Upper lobe of right lung (tissue), 1 donor: ENCODE measurements at regions not wholly inside any gene's neighbourhood (a gene's known extent, or its start where the extent isn't known, plus 50 kb on each side); places are given as distances from the start of the nearest gene placed in this dataset.

Source experiments
- ATAC-seq: fragments of 200-7000 bp; cut with Tn5 transposase; one replicate; pipeline ENCODE4 v1.9.1; 2020; ENCODE audit warnings: mild to moderate bottlenecking, moderate library complexity
- DNase-seq: peaks from one replicate; pipeline ENCODE4 v3.0.0-alpha.2; 2020
- H3K27ac ChIP-seq: fragments of 200-600 bp; one replicate; pipeline ENCODE4 v1.8.0; 2022
- H3K27me3 ChIP-seq: fragments of 200-600 bp; one replicate; pipeline ENCODE4 v1.8.0; 2022; ENCODE audit warnings: mild to moderate bottlenecking
- H3K36me3 ChIP-seq: fragments of 200-600 bp; one replicate; pipeline ENCODE4 v1.8.0; 2022
- H3K4me1 ChIP-seq: fragments of 200-600 bp; one replicate; pipeline ENCODE4 v1.8.0; 2022
- H3K4me3 ChIP-seq: fragments of 200-600 bp; one replicate; pipeline ENCODE4 v1.8.0; 2022; ENCODE audit warnings: mild to moderate bottlenecking
- H3K9me3 ChIP-seq: fragments of 200-600 bp; one replicate; pipeline ENCODE4 v1.8.0; 2022
- intact Hi-C: fragments of 100-400 bp; cut with DNase I; formaldehyde crosslinking; loops from one replicate; pipeline ENCODE4 v1.11.0; 2022
- TF ChIP-seq, protein P1 (sequence below): fragments of 200-600 bp; IDR thresholded peaks from one replicate; pipeline ENCODE4 v1.8.0; 2022; ENCODE audit warnings: antibody characterized with exemption
- donor health status: DM: no; HTN: yes; CAD: no; lungs with severe emphysema.

GRCh38 chr13:40292108-40292507 lies 374.3 kb downstream of the FOXO1 start:
- DNase-seq (no peak), ATAC-seq (no peak)
- no peaks in the 10 kb centered on the region for H3K27me3 ChIP-seq
- H3K36me3 ChIP-seq, result no peaks in the 10 kb centered on the region
- H3K9me3 ChIP-seq, result no peaks in the 10 kb centered on the region
- no peak overlapping the region for H3K27ac ChIP-seq
- intact Hi-C loops, result no loop called here
- H3K4me3 ChIP-seq, result no peak overlapping the region
- no peaks in the 10 kb centered on the region for H3K4me1 ChIP-seq
- TF ChIP-seq, protein P1, sequence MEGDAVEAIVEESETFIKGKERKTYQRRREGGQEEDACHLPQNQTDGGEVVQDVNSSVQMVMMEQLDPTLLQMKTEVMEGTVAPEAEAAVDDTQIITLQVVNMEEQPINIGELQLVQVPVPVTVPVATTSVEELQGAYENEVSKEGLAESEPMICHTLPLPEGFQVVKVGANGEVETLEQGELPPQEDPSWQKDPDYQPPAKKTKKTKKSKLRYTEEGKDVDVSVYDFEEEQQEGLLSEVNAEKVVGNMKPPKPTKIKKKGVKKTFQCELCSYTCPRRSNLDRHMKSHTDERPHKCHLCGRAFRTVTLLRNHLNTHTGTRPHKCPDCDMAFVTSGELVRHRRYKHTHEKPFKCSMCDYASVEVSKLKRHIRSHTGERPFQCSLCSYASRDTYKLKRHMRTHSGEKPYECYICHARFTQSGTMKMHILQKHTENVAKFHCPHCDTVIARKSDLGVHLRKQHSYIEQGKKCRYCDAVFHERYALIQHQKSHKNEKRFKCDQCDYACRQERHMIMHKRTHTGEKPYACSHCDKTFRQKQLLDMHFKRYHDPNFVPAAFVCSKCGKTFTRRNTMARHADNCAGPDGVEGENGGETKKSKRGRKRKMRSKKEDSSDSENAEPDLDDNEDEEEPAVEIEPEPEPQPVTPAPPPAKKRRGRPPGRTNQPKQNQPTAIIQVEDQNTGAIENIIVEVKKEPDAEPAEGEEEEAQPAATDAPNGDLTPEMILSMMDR, result no peak

- Histone ChIP-seq H3K9me3 (no peaks in the 10 kb centered on the region), H3K27me3 (no peaks in the 10 kb centered on the region), H3K4me3 (no peak overlapping the region), H3K36me3 (no peaks in the 10 kb centered on the region), H3K27ac (no peak overlapping the region), H3K4me1 (no peaks in the 10 kb centered on the region)
- no peak for ATAC-seq
- TF ChIP-seq, protein P1, result no peak
- DNase-seq, result no peak
- intact Hi-C loops, result no loop called here
Observed at GRCh38 chr13:40292536-40292935, 373.9 kb downstream of the FOXO1 start.

- intact Hi-C loops, result no loop called here
- no peak overlapping the region for H3K4me3 ChIP-seq
- H3K4me1 ChIP-seq, result no peaks in the 10 kb centered on the region
- ATAC-seq (no peak), DNase-seq (no peak)
- no peaks in the 10 kb centered on the region for H3K36me3 ChIP-seq
- H3K9me3 ChIP-seq, result no peaks in the 10 kb centered on the region
- H3K27ac ChIP-seq, result no peak overlapping the region
- TF ChIP-seq, protein P1, result no peak
- no peaks in the 10 kb centered on the region for H3K27me3 ChIP-seq
Observed at GRCh38 chr13:40302351-40302750, 364.1 kb downstream of the FOXO1 start.

DNA sequence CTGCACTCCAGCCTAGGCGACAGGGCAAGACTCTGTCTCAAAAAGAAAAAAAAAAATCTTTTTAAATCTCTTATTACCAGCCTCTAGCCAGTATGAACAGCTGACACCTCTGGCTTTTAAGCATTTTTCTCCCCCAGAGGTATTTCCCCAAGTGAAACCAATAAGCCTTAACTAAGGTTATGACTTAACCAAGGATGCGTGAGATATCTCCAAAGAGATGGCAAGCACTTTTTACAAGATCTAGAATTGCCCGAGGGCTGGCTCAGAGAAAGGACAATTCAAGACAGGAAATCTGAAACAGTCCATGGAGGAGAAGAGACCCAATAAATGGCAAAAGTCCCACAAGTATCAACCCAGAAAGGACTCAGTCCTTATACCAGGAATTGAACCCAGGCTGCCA lies 362.1 kb downstream of the FOXO1 start:
- ATAC-seq, result no peak

GRCh38 chr13:40306817-40307216 lies 359.6 kb downstream of the FOXO1 start:
- TF ChIP-seq, protein P1, result no peak
- no peak overlapping the region for H3K4me3 ChIP-seq
- H3K27ac ChIP-seq, result no peak overlapping the region
- no peaks in the 10 kb centered on the region for H3K27me3 ChIP-seq
- DNase-seq (no peak), ATAC-seq (no peak)
- intact Hi-C loops, result no loop called here
- H3K4me1 ChIP-seq, result no peaks in the 10 kb centered on the region
- no peaks in the 10 kb centered on the region for H3K9me3 ChIP-seq
- H3K36me3 ChIP-seq, result no peaks in the 10 kb centered on the region

More for the DNA sequence above, 362.1 kb downstream of the FOXO1 start:
- Histone ChIP-seq H3K4me1 (no peaks in the 10 kb centered on the region), H3K36me3 (no peaks in the 10 kb centered on the region), H3K4me3 (no peak overlapping the region), H3K27ac (no peak overlapping the region), H3K9me3 (no peaks in the 10 kb centered on the region), H3K27me3 (no peaks in the 10 kb centered on the region)
- TF ChIP-seq, protein P1, result no peak
- DNase-seq, result no peak
- intact Hi-C loops, result no loop called here

DNA sequence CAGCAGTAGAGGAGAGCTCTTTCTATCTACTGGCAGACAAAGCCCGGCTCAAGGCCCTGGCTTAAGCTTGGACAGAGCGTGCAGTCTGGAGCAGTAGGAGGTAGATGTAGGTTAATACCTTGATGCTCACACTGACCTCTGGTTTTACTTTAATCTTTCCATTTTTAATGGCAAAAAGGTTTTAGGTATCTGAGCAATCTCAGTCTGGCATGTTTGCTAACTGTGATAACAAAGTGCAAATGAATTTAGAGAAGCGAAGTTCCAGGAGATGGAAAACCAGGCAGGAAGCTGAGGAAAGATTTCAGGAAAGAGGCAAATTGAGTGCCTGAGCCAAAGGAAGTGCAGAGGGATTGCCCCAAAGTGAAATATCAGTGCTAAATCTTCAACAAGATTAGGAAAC lies 356.6 kb downstream of the FOXO1 start:
- no peaks in the 10 kb centered on the region for H3K36me3 ChIP-seq

More for the DNA sequence above, 356.6 kb downstream of the FOXO1 start:
- intact Hi-C loops, result no loop called here
- Histone ChIP-seq H3K4me1 (peaks cover 7% of the 10 kb centered on the region), H3K9me3 (no peaks in the 10 kb centered on the region), H3K27ac (no peak overlapping the region), H3K27me3 (no peaks in the 10 kb centered on the region), H3K4me3 (no peak overlapping the region)
- no peak for ATAC-seq
- DNase-seq, result no peak
- TF ChIP-seq, protein P1, result no peak
